ENCODE measurements at regions not wholly inside any gene's neighbourhood (a gene's known extent, or its start where the extent isn't known, plus 50 kb on each side); places are given as distances from the start of the nearest gene placed in this dataset.
"Not testable (repeated sequence)": the region's sequence is repeated elsewhere in the genome, so short reads cannot be mapped to it uniquely, and the experiment has no call there.

DNA sequence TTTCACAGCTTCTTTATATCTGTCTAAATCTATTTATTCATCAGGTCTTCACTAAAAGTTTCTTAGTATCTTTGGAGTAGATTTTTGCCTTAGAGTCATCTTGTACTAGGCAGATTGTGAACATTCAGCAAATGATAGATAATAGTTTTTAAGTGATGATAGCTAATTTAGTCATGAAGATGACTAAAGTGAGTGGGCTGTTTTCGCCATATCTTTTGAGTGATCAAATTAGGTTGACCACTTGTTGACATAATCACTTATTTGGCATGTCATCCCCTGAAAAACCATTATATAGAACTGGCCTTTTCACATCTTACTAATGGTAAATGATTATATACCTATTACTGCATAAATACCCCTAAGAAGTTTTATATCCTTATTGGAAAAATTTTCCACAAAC is 999.2 kb downstream of the PCDH17 start:
- DNase-seq (ENCODE audit: low read depth) = no peak

DNA sequence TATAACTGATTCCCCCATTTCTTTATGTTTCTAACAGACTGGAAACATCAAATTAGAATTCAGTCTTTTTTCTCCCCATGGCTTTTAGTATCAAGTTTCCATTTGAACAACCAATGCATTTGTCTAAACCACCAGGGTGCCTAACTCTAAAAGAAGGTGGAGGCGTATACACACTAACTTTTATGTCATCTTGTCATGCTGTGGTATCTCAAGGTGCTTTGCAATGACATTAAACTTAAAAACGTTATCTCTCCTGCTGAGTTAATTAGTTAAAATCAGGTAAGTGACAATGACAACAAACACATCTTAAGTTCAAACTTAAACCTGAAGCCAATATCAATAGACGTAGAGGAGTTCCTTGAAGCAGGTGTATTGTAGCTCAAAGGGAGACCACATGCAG is 1001.7 kb downstream of the PCDH17 start:
- no peak for DNase-seq (ENCODE audit: low read depth)

DNA sequence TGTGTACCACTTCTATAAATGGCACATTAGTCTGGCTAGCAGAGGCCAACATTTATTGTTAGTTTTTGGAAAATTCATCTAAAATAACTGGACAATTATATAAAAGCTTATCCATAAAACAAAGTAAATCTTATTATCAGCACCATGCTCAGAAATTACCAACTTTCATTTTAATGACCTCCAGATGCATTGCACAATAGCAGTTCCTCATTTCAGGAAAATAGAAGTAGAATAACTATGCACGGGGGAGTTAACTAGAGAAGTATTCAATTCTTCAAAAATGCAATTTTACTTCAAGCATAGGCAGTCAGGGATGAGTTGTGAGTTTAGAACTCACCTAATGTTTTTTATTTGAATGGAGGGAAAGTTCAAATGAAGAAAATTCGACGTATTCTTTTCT is 1023.5 kb downstream of the PCDH17 start:
- DNase-seq (ENCODE audit: low read depth) = no peak

DNA sequence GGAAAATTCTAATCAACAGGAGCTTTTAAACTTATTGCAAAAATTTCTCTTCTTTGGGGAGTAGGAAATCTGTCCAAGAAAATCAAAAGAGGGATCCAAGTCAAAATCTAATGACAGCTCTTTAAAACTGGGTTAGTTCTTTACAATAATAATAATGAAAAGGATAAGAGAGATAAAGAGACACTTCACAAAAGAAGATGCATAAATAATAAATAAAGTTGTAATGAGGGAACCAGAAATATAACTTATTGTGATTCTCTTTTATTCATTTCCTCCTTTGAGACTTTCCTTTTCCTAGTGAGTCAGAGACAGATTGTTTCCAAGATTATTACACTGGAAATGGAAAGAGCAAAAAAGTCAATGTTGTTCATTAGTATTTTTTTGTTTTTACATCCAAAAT is 1029.3 kb downstream of the PCDH17 start:
- no peak for DNase-seq (ENCODE audit: low read depth)

DNA sequence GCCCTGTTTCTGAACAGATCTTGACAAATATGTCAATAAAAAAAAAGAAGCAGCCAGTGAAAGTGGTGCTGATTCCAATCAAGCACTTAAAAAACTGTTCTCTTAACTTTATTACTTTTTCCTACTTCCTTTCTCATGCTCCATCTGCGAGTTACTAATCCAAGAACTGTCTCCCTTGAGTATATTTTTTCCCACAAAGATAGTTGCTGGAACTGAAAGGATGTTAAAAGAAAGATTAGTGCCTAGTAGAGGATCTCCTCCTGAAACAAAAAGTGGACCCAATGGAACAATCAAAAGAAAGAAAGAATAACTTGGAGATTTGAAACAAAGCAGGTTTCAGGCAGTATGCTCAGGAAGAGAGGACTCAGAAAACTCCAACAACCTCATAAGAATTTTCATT is 1034.8 kb downstream of the PCDH17 start:
- no peak for DNase-seq (ENCODE audit: low read depth)

DNA sequence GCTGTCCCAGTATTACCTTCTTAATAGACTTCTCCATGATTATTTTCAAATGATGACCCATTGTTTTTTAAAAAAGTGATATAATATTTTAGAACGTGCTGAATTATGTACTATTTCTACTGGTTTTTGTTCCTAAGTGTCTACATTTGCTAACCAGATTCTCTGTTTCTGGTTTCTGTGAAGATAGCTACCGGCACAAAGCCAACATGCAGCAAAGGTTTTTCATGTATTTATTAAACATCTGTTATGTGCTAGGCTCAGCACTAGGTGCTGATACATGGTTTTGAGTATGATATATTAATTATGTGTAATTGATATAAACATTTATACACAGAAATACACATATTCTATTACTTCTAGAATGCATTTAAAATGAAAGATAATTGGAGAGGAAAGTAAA is 1035.6 kb downstream of the PCDH17 start:
- DNase-seq (ENCODE audit: low read depth) = no peak

DNA sequence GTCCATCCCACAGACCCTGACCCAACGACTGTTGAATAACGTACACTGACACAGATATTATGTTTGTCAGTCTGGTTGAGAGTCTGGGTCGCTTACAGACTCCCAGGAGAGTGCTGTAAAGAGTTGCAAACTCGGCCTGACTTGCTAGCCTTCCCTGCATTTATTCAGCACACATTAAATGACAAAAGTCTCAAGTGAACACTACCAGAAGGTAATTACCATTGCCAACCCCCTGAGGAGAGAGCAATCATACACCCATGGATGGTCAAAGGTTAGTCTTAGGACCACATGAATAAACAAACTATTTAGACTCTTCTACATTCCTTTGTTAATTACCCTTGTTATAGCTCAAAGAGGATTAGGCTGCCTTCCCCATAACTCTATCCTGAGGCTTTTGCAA is 1048.6 kb downstream of the PCDH17 start:
- DNase-seq (ENCODE audit: low read depth) = no peak

DNA sequence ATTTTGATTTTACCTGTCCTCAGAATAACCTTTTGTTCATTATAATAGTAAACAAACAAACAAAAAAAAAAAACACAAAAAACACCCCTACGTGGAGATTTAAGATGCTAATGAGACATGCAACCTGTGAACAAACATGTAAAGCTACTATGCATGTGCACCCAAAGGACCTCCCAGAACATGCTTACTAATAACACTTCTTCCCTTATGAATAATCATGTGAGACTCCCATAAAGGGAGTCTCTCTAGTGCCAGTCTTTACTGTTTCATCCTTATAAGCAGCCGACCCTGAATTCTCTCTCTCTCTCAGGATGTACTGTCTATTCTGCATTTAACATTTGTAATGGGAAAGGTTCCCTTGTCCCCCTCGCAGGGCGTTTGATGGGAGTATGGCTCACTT is 1051.1 kb downstream of the PCDH17 start:
- DNase-seq (ENCODE audit: low read depth) = no peak

DNA sequence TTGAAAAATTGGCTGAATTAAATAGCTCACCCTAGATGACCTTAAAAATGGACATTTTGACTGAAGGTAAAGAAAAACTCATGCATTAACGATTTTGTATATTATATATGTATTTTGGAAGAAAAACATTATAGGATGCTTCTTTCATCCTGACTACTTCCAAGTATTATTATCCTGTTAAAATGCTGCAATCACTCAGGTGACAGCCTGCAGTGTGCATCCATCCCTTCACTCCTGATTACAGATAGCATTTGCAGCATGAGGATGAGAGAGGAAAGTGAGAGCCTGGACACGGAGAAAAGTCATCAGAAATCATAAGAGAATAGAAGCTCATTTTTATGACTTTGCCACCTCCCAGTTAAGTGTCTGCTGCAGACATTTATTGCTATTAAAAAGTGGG is 1055.6 kb downstream of the PCDH17 start:
- no peak for DNase-seq (ENCODE audit: low read depth)

DNA sequence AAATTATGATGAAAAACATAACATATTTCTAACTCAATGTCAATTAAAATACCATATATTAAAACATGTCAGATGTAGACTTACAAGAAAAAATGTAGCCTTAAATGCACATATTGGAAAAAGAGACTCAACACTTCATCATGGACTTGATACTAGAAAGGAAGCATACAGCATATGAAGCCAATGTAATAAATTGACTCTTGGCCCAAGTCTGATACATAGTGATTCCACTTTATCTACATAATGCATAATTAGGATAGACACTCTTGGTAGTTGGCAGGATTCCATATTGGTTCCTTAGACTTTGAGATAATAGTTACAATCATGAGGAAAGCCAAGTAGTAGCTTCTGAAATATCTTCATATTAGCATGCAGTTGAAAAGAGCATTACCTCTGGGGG is 1067.0 kb downstream of the PCDH17 start:
- no peak for DNase-seq (ENCODE audit: low read depth)

DNA sequence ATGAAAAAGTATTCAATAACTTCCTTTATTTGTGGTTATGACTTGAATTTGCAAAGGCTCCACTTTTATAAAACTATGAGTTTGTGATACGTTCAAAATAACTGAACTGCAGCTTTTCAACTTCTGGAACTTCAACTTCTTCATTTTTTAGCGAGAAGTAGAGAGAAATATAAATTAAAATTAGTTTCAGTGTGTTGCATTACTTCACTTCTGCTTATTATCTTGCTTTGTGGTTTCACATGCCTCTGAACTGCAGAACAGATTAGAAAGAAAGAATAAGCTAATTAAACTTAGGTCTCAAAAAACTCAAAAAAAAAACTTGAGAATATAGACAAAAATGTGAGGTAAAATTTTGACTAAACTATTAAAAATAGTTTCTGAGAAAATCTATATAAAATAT is 1073.4 kb downstream of the PCDH17 start:
- DNase-seq (ENCODE audit: low read depth) = no peak

DNA sequence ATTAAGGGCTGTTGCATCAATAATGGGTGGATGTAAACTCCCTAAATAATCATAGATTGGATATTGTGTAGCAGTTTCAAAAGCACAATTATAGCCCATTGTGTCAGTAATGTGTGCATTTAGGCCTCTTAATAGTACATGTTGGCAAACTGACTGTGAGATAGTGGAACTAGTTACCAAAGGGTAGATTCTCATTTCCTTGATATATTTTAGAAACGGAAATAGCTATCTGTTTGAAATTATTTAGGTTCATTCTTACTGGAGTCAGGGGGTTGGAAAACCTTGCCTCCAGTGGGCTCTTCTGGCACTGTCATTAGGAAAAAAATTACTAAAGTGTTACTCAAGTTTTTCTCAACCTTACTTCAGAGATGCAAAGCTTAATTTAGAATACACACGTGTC is 1074.9 kb downstream of the PCDH17 start:
- DNase-seq (ENCODE audit: low read depth) = no peak

DNA sequence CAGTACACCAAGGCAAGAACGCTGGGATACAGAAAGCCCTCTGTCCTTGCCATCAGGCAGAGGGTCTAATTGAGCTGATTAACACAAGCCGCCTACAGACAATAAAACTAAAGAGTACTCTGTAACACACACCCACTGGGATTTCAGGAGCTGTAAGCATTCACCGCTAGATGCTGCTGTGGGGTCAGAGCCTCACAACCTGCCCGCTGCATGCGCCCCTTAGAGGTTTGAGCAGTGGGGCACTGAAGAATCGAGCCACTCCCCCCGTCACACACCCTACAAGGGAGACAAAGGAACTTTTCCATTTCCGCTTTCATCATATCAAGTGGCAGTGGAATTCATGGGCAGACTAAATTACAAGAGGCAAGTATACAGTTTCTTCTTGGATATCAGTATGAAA is 1080.6 kb downstream of the PCDH17 start:
- DNase-seq (ENCODE audit: low read depth) = no peak

DNA sequence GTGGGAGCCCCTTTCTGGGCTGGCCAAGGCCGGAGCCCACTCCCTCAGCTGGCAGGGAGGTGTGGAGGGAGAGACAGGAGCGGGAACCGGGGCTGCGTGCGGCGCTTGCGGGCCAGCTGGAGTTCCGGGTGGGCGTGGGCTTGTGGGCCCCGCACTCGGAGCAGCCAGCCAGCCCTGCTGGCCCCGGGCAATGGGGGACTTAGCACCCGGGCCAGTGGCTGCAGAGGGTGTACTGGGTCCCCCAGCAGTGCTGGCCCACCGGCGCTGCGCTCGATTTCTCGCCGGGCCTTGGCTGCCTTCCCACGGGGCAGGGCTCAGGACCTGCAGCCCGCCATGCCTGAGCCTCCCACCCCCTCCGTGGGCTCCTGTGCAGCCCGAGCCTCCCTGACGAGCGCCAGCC is 1082.5 kb downstream of the PCDH17 start:
- DNase-seq (ENCODE audit: low read depth) = not testable (repeated sequence)

DNA sequence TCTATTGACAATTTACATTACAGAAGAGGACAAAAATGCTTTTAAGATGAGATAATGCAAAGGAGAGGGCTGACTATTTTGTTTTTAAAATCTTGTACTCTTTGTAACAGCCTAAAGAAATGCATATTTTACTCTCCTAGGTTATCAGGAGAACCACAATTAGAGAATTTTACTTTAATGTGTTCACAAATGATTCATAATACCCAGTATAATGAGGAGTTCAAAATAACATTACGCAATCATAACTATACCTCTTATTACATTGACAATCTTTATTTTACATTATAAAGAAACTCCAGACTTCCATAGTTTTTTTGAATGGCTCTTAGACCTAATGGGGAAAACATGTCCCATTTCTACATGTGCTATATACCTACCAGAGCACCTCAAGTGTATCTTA is 1089.7 kb downstream of the PCDH17 start:
- no peak for DNase-seq (ENCODE audit: low read depth)

DNA sequence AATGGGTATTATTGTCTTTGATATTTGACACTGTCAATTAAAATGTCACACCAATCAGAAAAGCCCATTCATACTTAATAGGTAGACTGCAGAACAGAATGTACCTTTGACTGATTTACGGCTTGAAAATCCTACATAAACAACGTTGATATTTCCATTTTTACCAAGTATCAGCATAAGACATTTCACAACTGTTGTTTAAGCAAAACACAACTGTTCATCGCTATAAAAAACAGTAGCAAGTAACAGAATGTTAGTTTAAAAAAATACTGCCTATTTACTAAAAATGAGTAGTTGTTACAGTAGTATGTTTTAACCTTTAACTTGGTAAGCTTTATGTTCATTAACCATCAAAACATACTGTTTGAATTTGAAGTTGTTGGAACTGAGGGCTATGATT is 1096.6 kb downstream of the PCDH17 start:
- no peak for DNase-seq (ENCODE audit: low read depth)

DNA sequence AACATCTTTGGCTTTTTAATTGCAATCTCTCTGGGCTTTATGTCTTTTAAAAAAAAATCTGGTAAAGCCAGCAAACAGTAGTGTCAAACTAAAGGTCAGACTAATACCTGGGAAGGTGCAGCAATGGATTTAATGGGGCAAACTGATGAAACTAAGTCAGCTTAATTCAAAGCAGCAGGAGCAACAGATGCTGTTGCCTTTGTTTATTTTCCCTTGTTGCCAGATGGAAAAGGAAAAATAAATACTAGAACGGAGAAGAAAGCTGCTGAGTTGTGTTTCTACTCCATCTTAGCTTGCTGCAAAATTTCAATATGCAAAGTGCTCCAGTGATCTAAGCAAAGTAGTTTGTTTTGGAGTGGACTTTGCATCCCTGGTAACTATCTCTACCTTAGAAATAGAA is 1097.8 kb downstream of the PCDH17 start:
- DNase-seq (ENCODE audit: low read depth) = no peak

DNA sequence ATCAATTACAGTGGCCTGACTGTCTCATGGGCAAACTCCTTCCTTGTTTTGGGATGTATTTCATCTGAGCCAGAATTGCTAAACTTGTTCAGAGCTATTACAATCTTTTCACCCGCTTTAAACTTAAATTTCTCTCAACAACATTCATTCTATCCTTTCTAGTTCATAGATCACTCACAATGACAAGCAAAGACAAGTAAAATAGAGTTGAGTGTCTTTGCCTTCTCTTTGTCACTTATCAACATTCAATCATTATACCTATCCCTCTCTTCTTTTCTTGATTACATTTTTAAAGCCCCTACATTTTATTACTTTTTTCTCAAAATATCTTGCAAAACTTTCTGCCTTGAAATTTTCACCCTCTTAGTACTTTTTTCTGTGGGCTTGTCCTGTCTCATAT is 1113.1 kb downstream of the PCDH17 start:
- no peak for DNase-seq (ENCODE audit: low read depth)

DNA sequence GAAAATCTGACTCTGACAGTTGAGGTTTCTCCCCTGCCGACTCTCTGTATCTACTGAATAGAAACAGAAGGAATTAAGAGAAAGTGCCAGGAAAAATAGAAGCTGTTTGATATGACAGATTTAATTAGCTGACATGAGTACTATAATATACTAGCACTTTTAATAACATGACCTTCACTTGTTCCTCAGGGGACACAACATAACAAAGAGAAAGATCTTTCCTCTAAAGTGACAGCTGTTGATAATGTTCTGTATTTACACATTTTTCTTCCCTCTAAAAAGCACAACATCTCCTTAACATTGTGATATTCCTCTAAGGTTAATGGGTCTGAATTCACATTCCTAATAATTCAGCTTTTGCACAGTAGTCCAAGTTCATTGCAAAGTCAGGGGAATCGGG is 1136.0 kb downstream of the PCDH17 start:
- no peak for DNase-seq (ENCODE audit: low read depth)

DNA sequence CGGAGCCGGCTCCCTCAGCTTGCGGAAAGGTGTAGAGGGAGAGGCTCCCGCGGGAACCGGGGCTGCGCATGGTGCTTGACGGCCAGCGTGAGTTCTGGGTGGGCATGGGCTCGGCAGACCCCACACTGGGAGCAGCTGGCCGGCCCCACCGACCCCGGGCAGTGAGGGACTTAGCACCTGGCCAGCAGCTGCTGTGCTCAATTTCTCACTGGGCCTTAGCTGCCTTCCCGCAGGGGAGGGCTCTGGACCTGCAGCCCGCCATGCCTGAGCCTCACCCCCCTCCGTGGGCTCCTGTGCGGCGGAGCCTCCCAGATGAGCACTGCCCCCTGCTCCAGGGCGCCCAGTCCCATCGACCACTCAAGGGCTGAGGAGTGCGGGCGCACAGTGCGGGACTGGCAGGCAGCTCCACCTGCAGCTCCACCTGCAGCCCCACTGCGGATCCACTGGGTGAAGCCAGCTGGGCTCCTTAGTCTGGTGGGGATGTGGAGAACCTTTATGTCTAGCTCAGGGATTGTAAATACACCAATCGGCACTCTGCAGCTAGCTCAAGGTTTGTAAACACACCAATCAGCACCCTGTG is 1141.8 kb downstream of the PCDH17 start:
- DNase-seq (ENCODE audit: low read depth) = no peak

DNA sequence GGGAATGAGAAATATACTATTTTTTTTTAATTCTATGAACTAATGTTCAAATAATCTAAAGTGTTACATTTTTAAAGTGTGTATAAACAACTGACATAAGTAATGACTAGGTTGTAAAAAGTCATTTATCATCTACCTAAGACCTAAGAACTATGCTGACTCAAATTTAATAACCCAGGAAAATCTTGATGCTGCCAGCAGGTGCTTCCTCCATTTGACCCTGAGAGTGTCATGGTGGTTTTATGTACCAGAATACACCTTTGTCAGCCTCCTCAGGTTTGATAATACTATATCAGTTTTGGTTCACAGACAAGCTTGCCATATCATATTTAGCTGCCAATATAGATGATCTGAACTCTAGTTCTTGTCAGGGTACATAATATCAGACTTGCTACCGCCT is 1151.2 kb downstream of the PCDH17 start:
- no peak for DNase-seq (ENCODE audit: low read depth)

DNA sequence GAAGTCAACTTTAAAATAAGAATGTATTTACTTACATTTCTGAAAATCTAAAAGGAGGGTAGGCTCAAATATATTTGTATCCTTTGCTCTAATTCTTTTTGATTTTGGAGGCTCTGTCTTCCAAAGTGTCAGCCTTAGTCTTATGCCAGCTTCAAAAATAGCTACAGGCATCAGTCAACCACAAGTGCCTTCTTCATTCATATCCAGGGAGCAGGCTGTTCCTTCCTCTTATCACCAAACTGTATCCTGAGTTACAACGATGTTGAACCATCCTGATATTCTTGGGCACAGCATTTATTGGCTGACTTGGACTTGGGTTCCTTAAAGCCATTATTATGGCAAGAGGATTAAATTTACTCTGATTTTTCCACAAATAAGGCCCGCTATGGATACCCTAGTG is 1161.3 kb downstream of the PCDH17 start:
- no peak for DNase-seq (ENCODE audit: low read depth)

DNA sequence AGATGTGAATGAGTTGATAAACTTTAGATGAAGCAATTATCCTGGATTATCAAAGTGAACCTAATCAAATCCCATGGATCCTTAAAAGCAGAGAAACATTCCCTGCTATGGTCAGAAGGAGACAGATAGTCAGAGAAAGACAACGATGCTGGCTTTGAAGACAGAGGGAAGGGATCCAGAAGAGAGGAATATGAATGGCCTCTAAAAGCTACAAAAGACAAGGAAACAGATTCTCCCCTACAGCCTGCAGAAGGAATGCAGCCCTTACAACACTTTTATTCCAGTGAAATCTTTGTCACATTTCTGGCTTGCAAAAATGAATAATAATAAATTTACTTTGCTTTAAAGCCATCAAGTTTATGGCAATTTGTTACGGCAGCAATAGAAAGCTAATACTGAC is 1164.2 kb downstream of the PCDH17 start:
- DNase-seq (ENCODE audit: low read depth) = no peak

DNA sequence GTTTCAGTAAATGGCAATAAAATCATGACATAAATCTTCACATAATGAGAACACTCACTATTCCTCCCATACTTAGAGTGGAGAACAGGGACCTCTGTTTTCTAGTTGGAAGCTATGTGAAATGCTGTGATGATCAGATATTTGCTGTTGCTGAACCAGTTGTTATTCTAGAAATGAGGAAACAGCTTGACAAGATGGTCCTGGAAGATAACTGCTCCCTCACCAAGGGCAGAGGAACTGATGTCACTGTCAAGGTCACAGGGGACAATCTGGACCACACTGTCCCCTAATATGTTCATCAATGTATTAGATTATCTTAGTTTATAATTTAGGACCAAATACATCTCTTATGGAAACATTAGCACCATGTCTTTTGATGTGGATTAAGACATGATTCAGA is 1173.3 kb downstream of the PCDH17 start:
- no peak for DNase-seq (ENCODE audit: low read depth)

DNA sequence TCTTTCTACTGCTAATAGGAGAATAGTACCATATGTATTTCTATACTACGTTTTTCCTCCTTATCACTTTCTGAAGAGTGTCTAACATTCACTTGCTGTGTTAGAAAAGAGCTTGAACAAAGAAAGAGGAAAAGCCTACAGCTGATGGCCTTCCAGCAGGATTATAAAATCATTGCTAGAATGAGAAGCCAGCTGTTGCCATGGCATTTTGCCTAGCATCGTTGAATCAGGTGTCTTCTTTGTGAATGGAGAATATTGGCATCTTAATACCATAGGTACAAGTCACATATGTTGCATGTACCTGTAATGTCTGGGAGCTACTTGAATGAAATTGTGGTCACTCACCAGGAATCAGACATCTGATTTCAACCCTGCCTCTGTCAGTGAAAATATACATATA is 1174.9 kb downstream of the PCDH17 start:
- DNase-seq (ENCODE audit: low read depth) = no peak

Measured in activated T-helper 1 cell treated with Interleukin-2 at 50 U/mL for 16 hours (primary cell).